Esophagus mucosa (tissue), 1 donor: ENCODE measurements at regions not wholly inside any gene's neighbourhood (a gene's known extent, or its start where the extent isn't known, plus 50 kb on each side); places are given as distances from the start of the nearest gene placed in this dataset.
"Not testable (repeated sequence)": the region's sequence is repeated elsewhere in the genome, so short reads cannot be mapped to it uniquely, and the experiment has no call there.

Experiments used
- ATAC-seq: fragments of 200-7000 bp; cut with Tn5 transposase; one replicate; pipeline ENCODE4 v1.9.1; 2020
- donor health status: DM: yes; HTN: yes; CAD: no.

- ATAC-seq = no peak
Observed at GRCh38 chr10:118465300-118465874, 123.3 kb upstream of the FAM204A start.

GRCh38 chr10:118463740-118464139, 121.6 kb upstream of the FAM204A start:
- ATAC-seq = no peak

- no peak for ATAC-seq
Observed at GRCh38 chr10:118462401-118462800, 120.3 kb upstream of the FAM204A start.

- ATAC-seq = peak; percentile 62
Observed at GRCh38 chr10:118459642-118460193, 117.6 kb upstream of the FAM204A start.

- no peak for ATAC-seq
Observed at GRCh38 chr10:118458957-118459641, 117.0 kb upstream of the FAM204A start.

GRCh38 chr10:118457824-118458428, 115.8 kb upstream of the FAM204A start:
- no peak for ATAC-seq

GRCh38 chr10:118455181-118455695, 113.1 kb upstream of the FAM204A start:
- ATAC-seq = no peak

- ATAC-seq = no peak
Observed at GRCh38 chr10:118454211-118454610, 112.1 kb upstream of the FAM204A start.

GRCh38 chr10:118452098-118452497, 110.0 kb upstream of the FAM204A start:
- ATAC-seq = no peak

- ATAC-seq = no peak
Observed at GRCh38 chr10:118449521-118449920, 107.4 kb upstream of the FAM204A start.

GRCh38 chr10:118448744-118449143, 106.6 kb upstream of the FAM204A start:
- no peak for ATAC-seq

- ATAC-seq = no peak
Observed at GRCh38 chr10:118447478-118448270, 105.5 kb upstream of the FAM204A start.

GRCh38 chr10:118445535-118445934, 103.4 kb upstream of the FAM204A start:
- peak; percentile 33 for ATAC-seq

- no peak for ATAC-seq
Observed at GRCh38 chr10:118444069-118444468, 101.9 kb upstream of the FAM204A start.

GRCh38 chr10:118442032-118442431, 99.9 kb upstream of the FAM204A start:
- ATAC-seq = no peak

GRCh38 chr10:118439824-118440223, 97.7 kb upstream of the FAM204A start:
- ATAC-seq = no peak

- no peak for ATAC-seq
Observed at GRCh38 chr10:118436742-118437141, 94.6 kb upstream of the FAM204A start.

GRCh38 chr10:118430190-118430589, 88.1 kb upstream of the FAM204A start:
- no peak for ATAC-seq

GRCh38 chr10:118423800-118424442, 81.8 kb upstream of the FAM204A start:
- ATAC-seq = peak; percentile 94

GRCh38 chr10:118422241-118422640, 80.1 kb upstream of the FAM204A start:
- no peak for ATAC-seq

- not testable (repeated sequence) for ATAC-seq
Observed at GRCh38 chr10:118420049-118420448, 77.9 kb upstream of the FAM204A start.

GRCh38 chr10:118412932-118413331, 70.8 kb upstream of the FAM204A start:
- ATAC-seq = no peak
